ENCODE measurements at regions not wholly inside any gene's neighbourhood (a gene's known extent, or its start where the extent isn't known, plus 50 kb on each side); places are given as distances from the start of the nearest gene placed in this dataset.

DNA sequence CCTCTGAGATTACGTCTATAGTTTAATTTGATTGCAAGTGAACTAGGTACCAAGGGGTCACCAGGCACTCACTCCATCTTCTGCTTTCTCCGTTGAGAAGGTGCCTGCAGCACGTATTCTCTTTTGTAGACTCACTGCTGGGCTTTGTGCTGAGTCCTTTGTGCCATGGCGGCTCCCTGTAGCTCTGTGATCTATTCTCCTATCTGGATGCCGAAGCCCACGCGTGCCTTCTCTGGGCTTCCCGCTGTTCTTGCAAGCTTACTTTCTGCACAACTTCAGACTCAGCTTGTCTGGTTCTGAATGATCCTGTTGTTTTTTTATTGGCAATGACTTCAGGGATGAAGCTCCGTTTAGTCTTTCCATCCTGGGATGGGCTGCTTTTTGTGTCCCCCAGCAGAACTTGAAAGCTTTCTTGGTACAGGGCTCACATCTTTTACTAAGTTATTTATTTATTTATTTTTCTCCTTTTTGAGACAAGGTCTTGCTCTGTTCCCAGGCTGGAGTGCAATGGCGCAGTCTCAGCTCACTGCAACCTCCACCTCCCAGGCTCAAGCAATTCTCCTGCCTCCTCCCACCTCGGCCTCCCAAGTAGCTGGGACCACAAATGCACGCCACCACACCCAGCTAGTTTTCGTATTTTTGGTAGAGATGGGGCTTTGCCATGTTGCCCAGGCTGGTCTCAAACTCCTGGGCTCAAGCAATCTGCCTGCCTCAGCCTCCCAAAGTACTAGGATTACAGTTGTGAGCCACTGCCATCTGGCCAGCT, 100.9 kb upstream of the NKX1-1 start:
- intact Hi-C loops (cut with micrococcal nuclease): no loop called here
- H3K27me3 Mint-ChIP-seq: no peaks in the 10 kb centered on the region
- DNase-seq: no peak
- no peak overlapping the region for H3K4me3 Mint-ChIP-seq
- no peaks in the 10 kb centered on the region for H3K4me1 Mint-ChIP-seq (ENCODE audit: low read depth)
- no peak for ATAC-seq
- no peak overlapping the region for H3K27ac Mint-ChIP-seq
- H3K9me3 Mint-ChIP-seq: no peaks in the 10 kb centered on the region
- TF ChIP-seq, protein P1, sequence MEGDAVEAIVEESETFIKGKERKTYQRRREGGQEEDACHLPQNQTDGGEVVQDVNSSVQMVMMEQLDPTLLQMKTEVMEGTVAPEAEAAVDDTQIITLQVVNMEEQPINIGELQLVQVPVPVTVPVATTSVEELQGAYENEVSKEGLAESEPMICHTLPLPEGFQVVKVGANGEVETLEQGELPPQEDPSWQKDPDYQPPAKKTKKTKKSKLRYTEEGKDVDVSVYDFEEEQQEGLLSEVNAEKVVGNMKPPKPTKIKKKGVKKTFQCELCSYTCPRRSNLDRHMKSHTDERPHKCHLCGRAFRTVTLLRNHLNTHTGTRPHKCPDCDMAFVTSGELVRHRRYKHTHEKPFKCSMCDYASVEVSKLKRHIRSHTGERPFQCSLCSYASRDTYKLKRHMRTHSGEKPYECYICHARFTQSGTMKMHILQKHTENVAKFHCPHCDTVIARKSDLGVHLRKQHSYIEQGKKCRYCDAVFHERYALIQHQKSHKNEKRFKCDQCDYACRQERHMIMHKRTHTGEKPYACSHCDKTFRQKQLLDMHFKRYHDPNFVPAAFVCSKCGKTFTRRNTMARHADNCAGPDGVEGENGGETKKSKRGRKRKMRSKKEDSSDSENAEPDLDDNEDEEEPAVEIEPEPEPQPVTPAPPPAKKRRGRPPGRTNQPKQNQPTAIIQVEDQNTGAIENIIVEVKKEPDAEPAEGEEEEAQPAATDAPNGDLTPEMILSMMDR (IDR thresholded peaks at IDR 0.05): no peak
- ChIA-PET CTCF (interaction anchor here (1.1 to 1.6 kb wide), 2 partner anchors 37 to 98 kb away, joined by 3 read pairs; no protein-coding TSS in a partner anchor), POLR2A (no interaction called here)
- no peaks in the 10 kb centered on the region for H3K36me3 Mint-ChIP-seq (ENCODE audit: low read depth)

- Mint-ChIP-seq H3K9me3 (no peaks in the 10 kb centered on the region), H3K36me3 (ENCODE audit: low read depth) (no peaks in the 10 kb centered on the region), H3K4me1 (ENCODE audit: low read depth) (no peaks in the 10 kb centered on the region), H3K4me3 (no peak overlapping the region), H3K27me3 (no peaks in the 10 kb centered on the region), H3K27ac (no peak overlapping the region)
- intact Hi-C loops (cut with micrococcal nuclease): no loop called here
- TF ChIP-seq, protein P1 (IDR thresholded peaks at IDR 0.05): no peak
- DNase-seq: no peak
- ATAC-seq: no peak
- ChIA-PET CTCF (no interaction called here), POLR2A (no interaction called here)
These were observed 99.5 kb upstream of the NKX1-1 start for GRCh38 chr4:1505511-1506460.

- no peaks in the 10 kb centered on the region for H3K4me1 Mint-ChIP-seq (ENCODE audit: low read depth)
- H3K36me3 Mint-ChIP-seq (ENCODE audit: low read depth): no peaks in the 10 kb centered on the region
- no peak for DNase-seq
- TF ChIP-seq, protein P1 (IDR thresholded peaks at IDR 0.05): no peak
- H3K4me3 Mint-ChIP-seq: no peak overlapping the region
- intact Hi-C loops (cut with micrococcal nuclease): no loop called here
- ATAC-seq: no peak
- ChIA-PET POLR2A (no interaction called here), CTCF (no interaction called here)
- H3K9me3 Mint-ChIP-seq: no peaks in the 10 kb centered on the region
- H3K27me3 Mint-ChIP-seq: no peaks in the 10 kb centered on the region
- H3K27ac Mint-ChIP-seq: no peak overlapping the region
These were observed 98.6 kb upstream of the NKX1-1 start for GRCh38 chr4:1504595-1505500.

- no peak overlapping the region for H3K4me3 Mint-ChIP-seq
- no peaks in the 10 kb centered on the region for H3K4me1 Mint-ChIP-seq (ENCODE audit: low read depth)
- no peaks in the 10 kb centered on the region for H3K27me3 Mint-ChIP-seq
- ChIA-PET CTCF (no interaction called here), POLR2A (no interaction called here)
- ATAC-seq: no peak
- no peak overlapping the region for H3K27ac Mint-ChIP-seq
- no peaks in the 10 kb centered on the region for H3K9me3 Mint-ChIP-seq
- intact Hi-C loops (cut with micrococcal nuclease): no loop called here
- DNase-seq: peak; percentile 16
- TF ChIP-seq, protein P1 (IDR thresholded peaks at IDR 0.05): no peak
- H3K36me3 Mint-ChIP-seq (ENCODE audit: low read depth): no peaks in the 10 kb centered on the region
These were observed 97.6 kb upstream of the NKX1-1 start for GRCh38 chr4:1503583-1504471.

Measured in activated CD8-positive, alpha-beta T cell treated with anti-CD3 and anti-CD28 coated beads for 36 hours (primary cell).